ENCODE measurements at regions not wholly inside any gene's neighbourhood (a gene's known extent, or its start where the extent isn't known, plus 50 kb on each side); places are given as distances from the start of the nearest gene placed in this dataset.

- TF ChIP-seq EZH2 (IDR thresholded peaks at IDR 0.05; ENCODE audit: insufficient read depth, low read length) (no peak), CTCF (IDR thresholded peaks at IDR 0.05; ENCODE audit: insufficient read depth, low read depth, low read length) (no peak)
Measured at GRCh38 chr21:41009398-41010100, 158.4 kb upstream of the BACE2 start.

All from astrocyte (in vitro differentiated cells and primary cell).